ENCODE measurements at regions not wholly inside any gene's neighbourhood (a gene's known extent, or its start where the extent isn't known, plus 50 kb on each side); places are given as distances from the start of the nearest gene placed in this dataset.

- Histone ChIP-seq H3K4me1 (ENCODE audit: control insufficient read depth, insufficient read depth, low read length) (no peaks in the 10 kb centered on the region), H3K36me3 (ENCODE audit: control insufficient read depth in 2 of 2, insufficient read depth in 1 of 2, low read length in 2 of 2) (no peaks in the 10 kb centered on the region), H3K4me3 (ENCODE audit: low read depth, low read length) (no peak overlapping the region), H3K9me3 (ENCODE audit: control insufficient read depth, insufficient read depth, low read depth, low read length) (no peaks in the 10 kb centered on the region), H3K27ac (ENCODE audit: extremely low read depth, low read depth, low read length) (no peak overlapping the region)
- ChIA-PET POLR2A (no interaction called here), CTCF (interaction anchor here (1.0 to 1.5 kb wide), 2 partner anchors 9 to 21 kb away, joined by 3 to 9 read pairs; no protein-coding TSS in a partner anchor)
- TF ChIP-seq, protein P1, sequence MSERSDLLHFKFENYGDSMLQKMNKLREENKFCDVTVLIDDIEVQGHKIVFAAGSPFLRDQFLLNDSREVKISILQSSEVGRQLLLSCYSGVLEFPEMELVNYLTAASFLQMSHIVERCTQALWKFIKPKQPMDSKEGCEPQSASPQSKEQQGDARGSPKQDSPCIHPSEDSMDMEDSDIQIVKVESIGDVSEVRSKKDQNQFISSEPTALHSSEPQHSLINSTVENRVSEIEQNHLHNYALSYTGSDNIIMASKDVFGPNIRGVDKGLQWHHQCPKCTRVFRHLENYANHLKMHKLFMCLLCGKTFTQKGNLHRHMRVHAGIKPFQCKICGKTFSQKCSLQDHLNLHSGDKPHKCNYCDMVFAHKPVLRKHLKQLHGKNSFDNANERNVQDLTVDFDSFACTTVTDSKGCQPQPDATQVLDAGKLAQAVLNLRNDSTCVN (tag by site-specific recombination; optimal IDR thresholded peaks at IDR 0.05), result no peak
- TF ChIP-seq ZBTB17 (tag by site-specific recombination; IDR thresholded peaks at IDR 0.05), result peak; percentile 43
Measured at GRCh38 chr12:111014547-111014946, 94.2 kb upstream of the MYL2 start.

DNA sequence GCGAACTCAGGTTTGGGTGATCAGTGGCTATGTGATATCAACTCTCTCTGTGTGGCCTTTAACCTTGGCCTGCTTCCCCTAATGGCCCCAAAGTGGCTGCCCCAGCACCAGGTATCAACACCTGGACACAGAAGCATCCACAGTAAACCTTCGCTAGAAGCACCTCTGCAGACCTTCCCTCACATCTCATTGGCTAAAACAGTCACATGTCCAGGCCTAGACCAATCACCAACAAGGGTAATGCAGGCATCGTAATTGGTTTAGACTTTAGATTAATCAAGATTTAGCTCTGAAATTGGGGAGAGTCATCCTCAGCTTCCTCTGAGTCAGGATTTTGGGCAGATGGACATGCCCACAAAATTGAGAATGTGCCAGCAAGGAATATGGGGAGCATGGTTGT, 92.5 kb upstream of the MYL2 start:
- Histone ChIP-seq H3K4me3 (ENCODE audit: low read depth, low read length) (no peak overlapping the region), H3K27ac (ENCODE audit: extremely low read depth, low read depth, low read length) (no peak overlapping the region), H3K36me3 (ENCODE audit: control insufficient read depth in 2 of 2, insufficient read depth in 1 of 2, low read length in 2 of 2) (no peaks in the 10 kb centered on the region), H3K9me3 (ENCODE audit: control insufficient read depth, insufficient read depth, low read depth, low read length) (no peaks in the 10 kb centered on the region), H3K4me1 (ENCODE audit: control insufficient read depth, insufficient read depth, low read length) (no peaks in the 10 kb centered on the region)
- no peak for TF ChIP-seq ZNF544 (tag by site-specific recombination; IDR thresholded peaks at IDR 0.05)
- ChIA-PET CTCF (interaction anchor here (0.5 to 1.6 kb wide), 5 partner anchors 12 to 286 kb away, joined by 3 to 5 read pairs (median 4); no protein-coding TSS in a partner anchor), POLR2A (no interaction called here)

DNA sequence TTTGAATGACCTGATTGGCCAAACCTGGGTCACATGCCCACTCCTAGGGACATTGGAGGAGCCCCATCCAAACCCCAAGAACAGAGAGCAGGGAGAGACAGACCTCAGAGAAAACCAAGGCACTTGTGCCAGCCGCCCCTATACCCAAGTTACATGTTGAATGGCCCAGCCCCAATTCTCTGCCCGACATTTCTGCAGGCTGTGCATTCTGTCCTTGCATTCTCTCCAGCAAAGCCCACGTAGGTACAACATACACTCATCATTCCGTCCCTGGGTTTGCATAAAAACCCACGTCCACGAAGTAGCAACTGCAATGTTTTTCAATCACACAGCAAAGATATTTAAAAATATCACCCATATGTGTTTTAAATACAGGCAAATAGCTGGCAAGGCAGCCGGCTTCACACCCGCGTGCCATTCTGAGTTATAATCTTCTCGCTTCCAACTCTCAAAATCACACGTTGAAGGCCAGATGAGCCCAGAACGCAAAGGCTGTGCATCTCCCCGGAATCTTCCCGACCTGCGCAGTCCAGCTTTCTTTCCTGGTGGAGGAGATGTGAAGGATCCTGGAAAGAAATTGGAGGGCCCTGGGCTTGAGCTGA, 91.7 kb upstream of the MYL2 start:
- Histone ChIP-seq H3K4me3 (ENCODE audit: low read depth, low read length) (no peak overlapping the region), H3K9me3 (ENCODE audit: control insufficient read depth, insufficient read depth, low read depth, low read length) (no peaks in the 10 kb centered on the region), H3K4me1 (ENCODE audit: control insufficient read depth, insufficient read depth, low read length) (no peaks in the 10 kb centered on the region), H3K27ac (ENCODE audit: extremely low read depth, low read depth, low read length) (no peak overlapping the region), H3K36me3 (ENCODE audit: control insufficient read depth in 2 of 2, insufficient read depth in 1 of 2, low read length in 2 of 2) (no peaks in the 10 kb centered on the region)
- ChIA-PET POLR2A (no interaction called here), CTCF (interaction anchor here (0.6 to 1.6 kb wide), 5 partner anchors 12 to 287 kb away, joined by 3 to 5 read pairs (median 3); no protein-coding TSS in a partner anchor)
- no peak for TF ChIP-seq ZNF341 (tag by site-specific recombination; IDR thresholded peaks at IDR 0.05; ENCODE audit: low read depth)
- TF ChIP-seq, protein P2, sequence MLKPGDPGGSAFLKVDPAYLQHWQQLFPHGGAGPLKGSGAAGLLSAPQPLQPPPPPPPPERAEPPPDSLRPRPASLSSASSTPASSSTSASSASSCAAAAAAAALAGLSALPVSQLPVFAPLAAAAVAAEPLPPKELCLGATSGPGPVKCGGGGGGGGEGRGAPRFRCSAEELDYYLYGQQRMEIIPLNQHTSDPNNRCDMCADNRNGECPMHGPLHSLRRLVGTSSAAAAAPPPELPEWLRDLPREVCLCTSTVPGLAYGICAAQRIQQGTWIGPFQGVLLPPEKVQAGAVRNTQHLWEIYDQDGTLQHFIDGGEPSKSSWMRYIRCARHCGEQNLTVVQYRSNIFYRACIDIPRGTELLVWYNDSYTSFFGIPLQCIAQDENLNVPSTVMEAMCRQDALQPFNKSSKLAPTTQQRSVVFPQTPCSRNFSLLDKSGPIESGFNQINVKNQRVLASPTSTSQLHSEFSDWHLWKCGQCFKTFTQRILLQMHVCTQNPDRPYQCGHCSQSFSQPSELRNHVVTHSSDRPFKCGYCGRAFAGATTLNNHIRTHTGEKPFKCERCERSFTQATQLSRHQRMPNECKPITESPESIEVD (tag by site-specific recombination; IDR thresholded peaks at IDR 0.05), result no peak
- TF ChIP-seq ZNF777 (tag by site-specific recombination; IDR thresholded peaks at IDR 0.05; ENCODE audit: borderline replicate concordance), result no peak
- no peak for TF ChIP-seq ZNF174 (tag by site-specific recombination; IDR thresholded peaks at IDR 0.05)
- no peak for TF ChIP-seq ZNF132 (tag by site-specific recombination; IDR thresholded peaks at IDR 0.05; ENCODE audit: borderline replicate concordance)
- no peak for TF ChIP-seq ZNF26 (tag by site-specific recombination; IDR thresholded peaks at IDR 0.05)
- no peak for TF ChIP-seq ZNF114 (tag by site-specific recombination; IDR thresholded peaks at IDR 0.05)
- TF ChIP-seq ZNF423 (tag by site-specific recombination; IDR thresholded peaks at IDR 0.05), result no peak
- no peak for TF ChIP-seq ZNF623 (tag by site-specific recombination; IDR thresholded peaks at IDR 0.05)
- no peak for TF ChIP-seq ZNF629 (tag by site-specific recombination; IDR thresholded peaks at IDR 0.05)
- no peak for TF ChIP-seq ZNF558 (tag by site-specific recombination; IDR thresholded peaks at IDR 0.05)
- TF ChIP-seq ZNF664 (tag by site-specific recombination; IDR thresholded peaks at IDR 0.05), result no peak
- TF ChIP-seq FEZF1 (tag by site-specific recombination; IDR thresholded peaks at IDR 0.05), result no peak
- TF ChIP-seq ZNF404 (tag by site-specific recombination; IDR thresholded peaks at IDR 0.05), result no peak
- no peak for TF ChIP-seq ZFP3 (tag by site-specific recombination; IDR thresholded peaks at IDR 0.05; ENCODE audit: low read depth)
- TF ChIP-seq ZNF585B (tag by site-specific recombination; IDR thresholded peaks at IDR 0.05), result no peak
- no peak for TF ChIP-seq MYNN (tag by site-specific recombination; IDR thresholded peaks at IDR 0.05; ENCODE audit: borderline replicate concordance)
- TF ChIP-seq KLF7 (tag by site-specific recombination; IDR thresholded peaks at IDR 0.05; ENCODE audit: borderline replicate concordance), result no peak
- no peak for TF ChIP-seq ZNF510 (tag by site-specific recombination; IDR thresholded peaks at IDR 0.05; ENCODE audit: insufficient replicate concordance)
- TF ChIP-seq, protein P3, sequence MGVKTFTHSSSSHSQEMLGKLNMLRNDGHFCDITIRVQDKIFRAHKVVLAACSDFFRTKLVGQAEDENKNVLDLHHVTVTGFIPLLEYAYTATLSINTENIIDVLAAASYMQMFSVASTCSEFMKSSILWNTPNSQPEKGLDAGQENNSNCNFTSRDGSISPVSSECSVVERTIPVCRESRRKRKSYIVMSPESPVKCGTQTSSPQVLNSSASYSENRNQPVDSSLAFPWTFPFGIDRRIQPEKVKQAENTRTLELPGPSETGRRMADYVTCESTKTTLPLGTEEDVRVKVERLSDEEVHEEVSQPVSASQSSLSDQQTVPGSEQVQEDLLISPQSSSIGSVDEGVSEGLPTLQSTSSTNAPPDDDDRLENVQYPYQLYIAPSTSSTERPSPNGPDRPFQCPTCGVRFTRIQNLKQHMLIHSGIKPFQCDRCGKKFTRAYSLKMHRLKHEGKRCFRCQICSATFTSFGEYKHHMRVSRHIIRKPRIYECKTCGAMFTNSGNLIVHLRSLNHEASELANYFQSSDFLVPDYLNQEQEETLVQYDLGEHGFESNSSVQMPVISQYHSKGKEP (tag by site-specific recombination; IDR thresholded peaks at IDR 0.05), result no peak

Measured in HEK293 (cell line).